ENCODE measurements at regions not wholly inside any gene's neighbourhood (a gene's known extent, or its start where the extent isn't known, plus 50 kb on each side); places are given as distances from the start of the nearest gene placed in this dataset.

GRCh38 chr3:145815707-145816413 is 345.1 kb downstream of the PLOD2 start:
- POLR2A ChIA-PET, result no interaction called here
- no peak for DNase-seq (ENCODE audit: extremely low spot score)
- no peak for TF ChIP-seq CTCF (IDR thresholded peaks at IDR 0.05; ENCODE audit: control extremely low read depth, extremely low read depth, low read depth, missing control alignments)
- CTCF ChIA-PET, result no interaction called here

- ChIA-PET POLR2A (no interaction called here), CTCF (no interaction called here)
- TF ChIP-seq CTCF (IDR thresholded peaks at IDR 0.05; ENCODE audit: control extremely low read depth, extremely low read depth, low read depth, missing control alignments), result no peak
- DNase-seq (ENCODE audit: extremely low spot score), result no peak
These were observed 343.0 kb downstream of the PLOD2 start for GRCh38 chr3:145817870-145818483.

- no peak for TF ChIP-seq CTCF (IDR thresholded peaks at IDR 0.05; ENCODE audit: control extremely low read depth, extremely low read depth, low read depth, missing control alignments)
- ChIA-PET POLR2A (no interaction called here), CTCF (no interaction called here)
- no peak for DNase-seq (ENCODE audit: extremely low spot score)
These were observed 340.8 kb downstream of the PLOD2 start for GRCh38 chr3:145820170-145820569.

GRCh38 chr3:145842294-145842902 is 318.6 kb downstream of the PLOD2 start:
- TF ChIP-seq CTCF (IDR thresholded peaks at IDR 0.05; ENCODE audit: control extremely low read depth, extremely low read depth, low read depth, missing control alignments), result no peak
- ChIA-PET CTCF (interaction anchor here (1.0 kb wide), 1 partner anchor 9 kb away, joined by 3 read pairs; no protein-coding TSS in a partner anchor), POLR2A (no interaction called here)
- DNase-seq (ENCODE audit: extremely low spot score), result no peak

GRCh38 chr3:145843561-145843960 is 317.4 kb downstream of the PLOD2 start:
- POLR2A ChIA-PET, result no interaction called here
- DNase-seq (ENCODE audit: extremely low spot score), result no peak
- no peak for TF ChIP-seq CTCF (IDR thresholded peaks at IDR 0.05; ENCODE audit: control extremely low read depth, extremely low read depth, low read depth, missing control alignments)
- CTCF ChIA-PET, result interaction anchor here (1.4 kb wide), 1 partner anchor 15 kb away, joined by 3 read pairs; no protein-coding TSS in a partner anchor

- CTCF ChIA-PET, result no interaction called here
- no peak for TF ChIP-seq CTCF (IDR thresholded peaks at IDR 0.05; ENCODE audit: control extremely low read depth, extremely low read depth, low read depth, missing control alignments)
- POLR2A ChIA-PET, result no interaction called here
- no peak for DNase-seq (ENCODE audit: extremely low spot score)
These were observed 311.9 kb downstream of the PLOD2 start for GRCh38 chr3:145849115-145849514.

Data from GM10248 (cell line).